ENCODE measurements at regions not wholly inside any gene's neighbourhood (a gene's known extent, or its start where the extent isn't known, plus 50 kb on each side); places are given as distances from the start of the nearest gene placed in this dataset.

GRCh38 chr16:6021276-6021943, 923.8 kb upstream of the EEF2KMT start:
- no peaks in the 10 kb centered on the region for H4K20me1 ChIP-seq (replicated peaks; ENCODE audit: control insufficient read depth, extremely low read depth, insufficient read depth, low read length)
- no peak overlapping the region for H3K4me3 ChIP-seq (replicated peaks in 1 of 3; ENCODE audit: insufficient read depth in 1 of 3, low read depth in 1 of 3, low read length in 3 of 3)
- ChIA-PET POLR2A (no interaction called here), CTCF (interaction anchor here (0.5 kb wide), 1 partner anchor 11 kb away, joined by 3 read pairs; no protein-coding TSS in a partner anchor)
- no peak overlapping the region for H3K9ac ChIP-seq (replicated peaks; ENCODE audit: extremely low read depth, insufficient read depth, low read length)
- TF ChIP-seq GATA2 (IDR thresholded peaks at IDR 0.05; ENCODE audit: insufficient read depth, insufficient read length, low read depth, low read length) (no peak), JUN (IDR thresholded peaks at IDR 0.05; ENCODE audit: borderline replicate concordance, insufficient read depth, insufficient read length, low read depth) (no peak)
- dilution Hi-C loops (cut with MboI; ENCODE audit: extremely low pct_ligation_motif_present, low sequenced_read_pairs): no loop called here
- no peak for DNase-seq (ENCODE audit: low read depth, low spot score)
- H3K79me2 ChIP-seq (ENCODE audit: control insufficient read depth, insufficient read depth, low read length): no peaks in the 10 kb centered on the region
- no peak for FAIRE-seq
- no peak overlapping the region for H3K4me2 ChIP-seq (ENCODE audit: insufficient read depth, low read length)
- no peak overlapping the region for H2AFZ ChIP-seq (ENCODE audit: low read depth, low read length)
- no peaks in the 10 kb centered on the region for H3K9me1 ChIP-seq (replicated peaks; ENCODE audit: control insufficient read depth, extremely low read depth, insufficient read depth, low read length)
- no TSS peak for BruUV-seq (replicated peaks)
- H3K27me3 ChIP-seq (ENCODE audit: control insufficient read depth in 2 of 2, insufficient read depth in 2 of 2, low read length in 2 of 2): no peaks in the 10 kb centered on the region
- no peaks in the 10 kb centered on the region for H3K4me1 ChIP-seq (ENCODE audit: control insufficient read depth, extremely low read depth, insufficient read depth, low read length)
- intact Hi-C loops (cut with micrococcal nuclease): no loop called here
- no peaks in the 10 kb centered on the region for H3K36me3 ChIP-seq (ENCODE audit: control insufficient read depth in 2 of 2, extremely low read depth in 1 of 2, insufficient read depth in 2 of 2, low read length in 2 of 2)
- peaks cover 3% of the 10 kb centered on the region for H3K9me3 ChIP-seq (replicated peaks; ENCODE audit: control insufficient read depth, insufficient read depth, low read length)
- no peak overlapping the region for H3K27ac ChIP-seq (ENCODE audit: insufficient read depth, low read depth, low read length)

GRCh38 chr16:6020162-6020985, 922.8 kb upstream of the EEF2KMT start:
- ChIA-PET POLR2A (no interaction called here), CTCF (interaction anchor here (0.5 kb wide), 1 partner anchor 9 kb away, joined by 3 read pairs; no protein-coding TSS in a partner anchor)
- Histone ChIP-seq H3K27ac (ENCODE audit: insufficient read depth, low read depth, low read length) (no peak overlapping the region), H3K4me3 (replicated peaks in 1 of 3; ENCODE audit: insufficient read depth in 1 of 3, low read depth in 1 of 3, low read length in 3 of 3) (no peak overlapping the region), H3K36me3 (ENCODE audit: control insufficient read depth in 2 of 2, extremely low read depth in 1 of 2, insufficient read depth in 2 of 2, low read length in 2 of 2) (no peaks in the 10 kb centered on the region), H3K4me2 (ENCODE audit: insufficient read depth, low read length) (no peak overlapping the region), H3K79me2 (ENCODE audit: control insufficient read depth, insufficient read depth, low read length) (no peaks in the 10 kb centered on the region), H3K4me1 (ENCODE audit: control insufficient read depth, extremely low read depth, insufficient read depth, low read length) (no peaks in the 10 kb centered on the region), H2AFZ (ENCODE audit: low read depth, low read length) (no peak overlapping the region), H3K9ac (replicated peaks; ENCODE audit: extremely low read depth, insufficient read depth, low read length) (no peak overlapping the region), H3K9me3 (replicated peaks; ENCODE audit: control insufficient read depth, insufficient read depth, low read length) (peaks cover 2% of the 10 kb centered on the region), H3K9me1 (replicated peaks; ENCODE audit: control insufficient read depth, extremely low read depth, insufficient read depth, low read length) (no peaks in the 10 kb centered on the region), H3K27me3 (ENCODE audit: control insufficient read depth in 2 of 2, insufficient read depth in 2 of 2, low read length in 2 of 2) (no peaks in the 10 kb centered on the region), H4K20me1 (replicated peaks; ENCODE audit: control insufficient read depth, extremely low read depth, insufficient read depth, low read length) (no peaks in the 10 kb centered on the region)
- FAIRE-seq: no peak
- intact Hi-C loops (cut with micrococcal nuclease) (no loop called here), dilution Hi-C loops (cut with MboI; ENCODE audit: extremely low pct_ligation_motif_present, low sequenced_read_pairs) (no loop called here)
- DNase-seq (ENCODE audit: low read depth, low spot score): no peak
- no TSS peak for BruUV-seq (replicated peaks)
- TF ChIP-seq MAX (IDR thresholded peaks at IDR 0.05; ENCODE audit: insufficient read depth, insufficient read length) (no peak), MYC (IDR thresholded peaks at IDR 0.05; ENCODE audit: low read depth, low read length) (no peak), FOS (IDR thresholded peaks at IDR 0.05; ENCODE audit: borderline replicate concordance, insufficient read depth, low read length) (no peak), GATA2 (IDR thresholded peaks at IDR 0.05; ENCODE audit: insufficient read depth, insufficient read length, low read depth, low read length) (no peak), CTCF (IDR thresholded peaks at IDR 0.05; ENCODE audit: extremely low read depth in 1 of 2, insufficient read depth in 1 of 2, low read depth in 1 of 2, low read length in 2 of 2) (no peak), JUN (IDR thresholded peaks at IDR 0.05; ENCODE audit: borderline replicate concordance, insufficient read depth, insufficient read length, low read depth) (no peak), POLR2AphosphoS5 (IDR thresholded peaks at IDR 0.05; ENCODE audit: insufficient read depth, low read depth, low read length) (no peak), POLR2A (IDR thresholded peaks at IDR 0.05; ENCODE audit: low read depth, low read length) (no peak)
